K562 (cell line): ENCODE measurements at regions not wholly inside any gene's neighbourhood (a gene's known extent, or its start where the extent isn't known, plus 50 kb on each side); places are given as distances from the start of the nearest gene placed in this dataset.

Experiments
- ATAC-seq: fragments of 200-7000 bp; cut with Tn5 transposase; 3 replicates; pipeline ENCODE4 v1.9.1; 2020; ENCODE audit warnings: moderate library complexity
- BruUV-seq: library from RNA; stranded (reverse); fragments of 400-500 nt; replicated peaks from 2 replicates; lab custom pipeline; 2021; lab: Mats Ljungman, UMichigan
- CTCF ChIA-PET: fragments of 300-600 bp; formaldehyde crosslinking; extraction: SDS; loops from one replicate; lab custom pipeline; 2021; ENCODE audit warnings: low intra/inter-chr PET ratio; lab: Yijun Ruan, JAX
- POLR2A ChIA-PET: fragments of 300-600, 350-650 bp; sonication (Branson Sonifier 250); formaldehyde crosslinking; extraction: SDS; loops from one replicate; lab custom pipeline; 2021; ENCODE audit warnings: antibody characterized with exemption, inconsistent platforms; lab: Yijun Ruan, JAX
- DNase-seq, 4 experiments: peaks; one replicate each; pipeline versions ENCODE4 v3.0.0 to v3.0.0-alpha.2; 2011 to 2018; ENCODE audit warnings: low spot score in 3 of 4, mixed read lengths in 3 of 4; ENCODE audit errors: extremely low read depth in 1 of 4
- FAIRE-seq: peaks from 2 replicates; lab custom pipeline; 2011; peaks lifted over from hg19 to GRCh38; lab: Jason Lieb, UNC
- H2AFZ ChIP-seq: 2 replicates; pipeline ENCODE4 v1.6.0; 2011; ENCODE audit warnings: low read depth, low read length, control low read depth, inconsistent platforms
- H3K27ac ChIP-seq: fragments of 200-600 bp; 3 replicates; pipeline ENCODE4 v1.8.0; 2011; ENCODE audit warnings: low read depth, mild to moderate bottlenecking, control low read depth, inconsistent platforms, low read length, moderate library complexity, mixed read lengths; ENCODE audit errors: extremely low read depth
- H3K27me3 ChIP-seq, 2 experiments: fragments of 300-600 bp in 1 of 2; 2 replicates in 1 of 2; 3 replicates in 1 of 2; pipeline versions ENCODE4 v1.6.0 to v1.8.0; 2011; ENCODE audit warnings: inconsistent platforms in 2 of 2, low read length in 2 of 2, mild to moderate bottlenecking in 1 of 2, mixed read lengths in 1 of 2, moderate library complexity in 1 of 2; ENCODE audit not compliant: control insufficient read depth in 2 of 2, insufficient read depth in 2 of 2
- H3K36me3 ChIP-seq: fragments of 300-600 bp; 3 replicates; pipeline ENCODE4 v1.8.0; 2011; ENCODE audit warnings: mild to moderate bottlenecking, low read length, inconsistent platforms; ENCODE audit not compliant: control insufficient read depth, insufficient read depth
- H3K4me1 ChIP-seq, 2 experiments: fragments of 200-600 bp in 1 of 2; replicated peaks in 1 of 2; 2 replicates in 1 of 2; 3 replicates in 1 of 2; pipeline versions ENCODE4 v1.5.1 to v1.8.0; 2011; ENCODE audit warnings: inconsistent platforms in 2 of 2, low read length in 2 of 2, mild to moderate bottlenecking in 1 of 2, mixed read lengths in 1 of 2, moderate library complexity in 1 of 2; ENCODE audit not compliant: control insufficient read depth in 2 of 2, insufficient read depth in 2 of 2
- H3K4me2 ChIP-seq: 2 replicates; pipeline ENCODE4 v1.6.1; 2011; ENCODE audit warnings: low read length, control low read depth, inconsistent platforms, mixed read lengths; ENCODE audit not compliant: insufficient read depth
- H3K4me3 ChIP-seq: fragments of 200-600 bp; sonication (generic), shearing (Covaris generic); 2 replicates; pipeline ENCODE4 v1.5.1; 2016; ENCODE audit warnings: control low read depth, inconsistent platforms
- H3K79me2 ChIP-seq: fragments of 200-600 bp; 3 replicates; pipeline ENCODE4 v1.8.0; 2011; ENCODE audit warnings: low read length, inconsistent platforms; ENCODE audit not compliant: control insufficient read depth, insufficient read depth
- H3K9ac ChIP-seq, 2 experiments: 2 replicates each; pipeline versions ENCODE4 v1.6.0 to v1.6.1; 2011; ENCODE audit warnings: low read depth in 2 of 2, low read length in 2 of 2, control low read depth in 1 of 2, inconsistent platforms in 1 of 2, mild to moderate bottlenecking in 1 of 2, mixed read lengths in 1 of 2; ENCODE audit not compliant: insufficient read depth in 1 of 2
- H3K9me1 ChIP-seq: one replicate; pipeline ENCODE4 v1.6.0; 2011; ENCODE audit warnings: inconsistent platforms, mild to moderate bottlenecking, low read length, moderate library complexity; ENCODE audit not compliant: control insufficient read depth, insufficient read depth
- H3K9me3 ChIP-seq: replicated peaks from 2 replicates; pipeline ENCODE4 v1.5.1; 2011; ENCODE audit warnings: low read depth, low read length, inconsistent platforms; ENCODE audit not compliant: control insufficient read depth, insufficient read depth
- H4K20me1 ChIP-seq: replicated peaks from 2 replicates; pipeline ENCODE4 v1.6.1; 2011; ENCODE audit warnings: low read length, inconsistent platforms, mixed read lengths; ENCODE audit not compliant: control insufficient read depth, insufficient read depth
- BRF1 ChIP-seq: IDR thresholded peaks from 3 replicates; pipeline ENCODE4 v1.6.1; 2011; ENCODE audit warnings: borderline replicate concordance, mild to moderate bottlenecking; ENCODE audit not compliant: insufficient read length; ENCODE audit errors: extremely low read depth
- CTCF ChIP-seq, 3 experiments: IDR thresholded peaks in 2 of 3; conservative IDR thresholded peaks in 1 of 3; 2 replicates each; pipeline ENCODE4 v1.5.1; 2011 to 2012; ENCODE audit warnings: low read length in 3 of 3, mild to moderate bottlenecking in 3 of 3, control low read depth in 2 of 3, improper control_type of control experiment in 1 of 3, inconsistent platforms in 1 of 3, low read depth in 1 of 3, mixed read lengths in 1 of 3, moderate library complexity in 1 of 3; ENCODE audit not compliant: insufficient read depth in 2 of 3
- TCF7 ChIP-seq: sonication (generic); IDR thresholded peaks from 2 replicates; pipeline ENCODE4 v1.6.1; 2016; ENCODE audit warnings: antibody characterized with exemption, borderline replicate concordance
- TRIM28 ChIP-seq: fragments of 450-650 bp; IDR thresholded peaks from 2 replicates; pipeline ENCODE4 v1.6.1; 2017
- ZNF766 ChIP-seq: fragments of 200-800 bp; sonication (Bioruptor generic); conservative IDR thresholded peaks from 2 replicates; pipeline ENCODE4 v1.6.1; 2016; ENCODE audit warnings: missing genetic modification characterization, missing compliant biosample characterization
- WGBS: fragments of 100-300 bp; shearing (Covaris generic); methylation state at CpG from one replicate; pipeline ENCODE4 v1.1.6; 2016; ENCODE audit warnings: low coverage, mixed read lengths; ENCODE audit not compliant: insufficient coverage; ENCODE audit errors: missing lambda C conversion rate; 5-methylcytosine and 5-hydroxymethylcytosine counted together
- in situ Hi-C: fragments of 300-500 bp; cut with MboI; formaldehyde crosslinking; loops from 4 replicates; pipeline ENCODE4 v1.15.0; 2018; ENCODE audit warnings: inconsistent platforms, mixed read lengths
- intact Hi-C: fragments of 100-400 bp; cut with micrococcal nuclease; formaldehyde crosslinking; loops from 2 replicates; pipeline ENCODE4 v1.14.2; 2022

GRCh38 chr4:77376788-77377460 is 219.9 kb downstream of the CCNG2 start:
- Histone ChIP-seq H3K27me3 (peaks cover 0 to 3% of the 10 kb centered on the region in 2 experiments; a peak in 1 of 5 replicates), H3K36me3 (no peaks in the 10 kb centered on the region), H3K9ac (no peak overlapping the region), H2AFZ (no peak overlapping the region), H3K9me1 (no peaks in the 10 kb centered on the region), H3K9me3 (no peaks in the 10 kb centered on the region), H3K4me3 (no peak overlapping the region), H3K79me2 (no peaks in the 10 kb centered on the region)
- intact Hi-C loops = no loop called here
- WGBS = 0% methylated on average over 8 of the region's 8 CpGs
- in situ Hi-C loops = loop anchor here (10.0 kb wide), 1 partner anchor 228 kb away; the partner anchor contains the start of gene CXCL13
- no TSS peak for BruUV-seq
- TF ChIP-seq TCF7 (no peak), ZNF766 (no peak), CTCF (IDR thresholded peaks at IDR 0.05 in 2 of 3, conservative IDR thresholded peaks at IDR 0.05 in 1 of 3; ENCODE audit: insufficient read depth in 2 of 3, low read depth in 1 of 3, low read length in 3 of 3) (0 out of 6 replicates have a peak, but pooled peaks of 1 of the 3 experiments have one; percentile 27), TRIM28 (no peak), BRF1 (no peak)
- TF ChIP-seq, all 486 proteins: peak for 1
- H3K4me2 ChIP-seq = no peak overlapping the region
- DNase-seq (no peak), ATAC-seq (no peak), FAIRE-seq (no peak)
- ChIA-PET POLR2A (interaction anchor here (0.5 kb wide), 1 partner anchor 792 kb away, joined by 3 read pairs; no protein-coding TSS in a partner anchor), CTCF (no interaction called here)
- no peaks in the 10 kb centered on the region for H4K20me1 ChIP-seq
- no peaks in the 10 kb centered on the region for H3K4me1 ChIP-seq
- no peak overlapping the region for H3K27ac ChIP-seq
